OCI-LY7 (cell line): ENCODE measurements at regions not wholly inside any gene's neighbourhood (a gene's known extent, or its start where the extent isn't known, plus 50 kb on each side); places are given as distances from the start of the nearest gene placed in this dataset.

Source experiments
- BruUV-seq: library from RNA; stranded (reverse); fragments of 400-500 nt; replicated peaks from 2 replicates; lab custom pipeline; 2021; lab: Mats Ljungman, UMichigan
- CTCF ChIA-PET: fragments of 300-600 bp; sonication (Branson Sonifier 250); formaldehyde crosslinking; loops from one replicate; lab custom pipeline; 2022; ENCODE audit warnings: antibody characterized with exemption; ENCODE audit not compliant: unreplicated experiment; lab: Charles Lee
- POLR2A ChIA-PET: fragments of 300-600 bp; sonication (Branson Sonifier 250); formaldehyde crosslinking; loops from one replicate; lab custom pipeline; 2022; ENCODE audit warnings: antibody characterized with exemption; lab: Charles Lee
- DNase-seq: peaks from one replicate; pipeline ENCODE4 v3.0.0-alpha.2; 2015; ENCODE audit warnings: low spot score
- H2AFZ ChIP-seq: fragments of 200-600 bp; sonication (generic), shearing (Covaris generic); 2 replicates; pipeline ENCODE4 v1.6.1; 2014; ENCODE audit warnings: mild to moderate bottlenecking, antibody characterized with exemption, low read length, moderate library complexity
- H3K27ac ChIP-seq: fragments of 200-600 bp; sonication (generic); 2 replicates; pipeline ENCODE4 v1.5.1; 2014; ENCODE audit warnings: mixed run types, low read depth, mild to moderate bottlenecking, moderate library complexity, low read length, inconsistent platforms; ENCODE audit not compliant: poor library complexity, severe bottlenecking
- H3K36me3 ChIP-seq: fragments of 200-600 bp; sonication (generic); 2 replicates; pipeline ENCODE4 v1.6.1; 2014; ENCODE audit warnings: mild to moderate bottlenecking, antibody characterized with exemption, low read length, moderate library complexity, mixed read lengths; ENCODE audit not compliant: insufficient read depth
- H3K4me1 ChIP-seq: fragments of 200-600 bp; sonication (generic); 2 replicates; pipeline ENCODE4 v1.5.1; 2014; ENCODE audit warnings: mild to moderate bottlenecking, low read length; ENCODE audit not compliant: insufficient read depth, poor library complexity, severe bottlenecking
- H3K4me2 ChIP-seq: fragments of 200-600 bp; sonication (generic); 2 replicates; pipeline ENCODE4 v1.6.1; 2014; ENCODE audit warnings: mild to moderate bottlenecking, low read length
- H3K4me3 ChIP-seq: fragments of 200-600 bp; sonication (generic); 2 replicates; pipeline ENCODE4 v1.5.1; 2014; ENCODE audit warnings: mild to moderate bottlenecking, low read depth, low read length; ENCODE audit not compliant: poor library complexity, severe bottlenecking
- H3K79me2 ChIP-seq: fragments of 200-600 bp; sonication (generic); 2 replicates; pipeline ENCODE4 v1.6.1; 2016; ENCODE audit warnings: low read depth, mild to moderate bottlenecking, low read length, moderate library complexity, mixed read lengths; ENCODE audit not compliant: insufficient read depth
- H3K9me2 ChIP-seq: fragments of 200-600 bp; sonication (generic); 2 replicates; pipeline ENCODE4 v1.6.1; 2016; ENCODE audit warnings: mild to moderate bottlenecking, low read length, mixed read lengths; ENCODE audit not compliant: insufficient read depth
- H3K9me3 ChIP-seq: fragments of 200-600 bp; sonication (generic); 2 replicates; pipeline ENCODE4 v1.6.1; 2014; ENCODE audit warnings: mild to moderate bottlenecking, mixed run types, low read length, mixed read lengths
- H4K20me1 ChIP-seq: fragments of 200-600 bp; sonication (generic); 2 replicates; pipeline ENCODE4 v1.6.1; 2014; ENCODE audit warnings: mild to moderate bottlenecking, antibody characterized with exemption, low read length, moderate library complexity, mixed read lengths; ENCODE audit not compliant: insufficient read depth
- EZH2phosphoT487 ChIP-seq: fragments of 200-600 bp; sonication (generic); IDR thresholded peaks from 2 replicates; pipeline ENCODE4 v1.6.1; 2018; ENCODE audit warnings: low read depth, borderline replicate concordance, mild to moderate bottlenecking, mixed run types, antibody characterized with exemption, low read length, moderate library complexity, mixed read lengths
- intact Hi-C: fragments of 100-400 bp; cut with micrococcal nuclease; formaldehyde crosslinking; loops from one replicate; pipeline ENCODE4 v1.10.0; 2022; ENCODE audit not compliant: unreplicated experiment
- TF ChIP-seq, protein P1 (sequence below): fragments of 200-600 bp; sonication (generic); conservative IDR thresholded peaks from 2 replicates; pipeline ENCODE4 v1.5.1; 2014; ENCODE audit warnings: mild to moderate bottlenecking, antibody characterized with exemption, low read length, moderate library complexity, mixed read lengths

- no peak overlapping the region for H3K27ac ChIP-seq
- no peak overlapping the region for H3K4me3 ChIP-seq
- H2AFZ ChIP-seq = no peak overlapping the region
- H3K4me2 ChIP-seq = no peak overlapping the region
- intact Hi-C loops = no loop called here
- ChIA-PET CTCF (no interaction called here), POLR2A (interaction anchor here (0.8 kb wide), 1 partner anchor 72 kb away, joined by 3 read pairs; no protein-coding TSS in a partner anchor)
- no peaks in the 10 kb centered on the region for H3K36me3 ChIP-seq
- no peak for DNase-seq
- no TSS peak for BruUV-seq
- H3K9me3 ChIP-seq = no peaks in the 10 kb centered on the region
- no peaks in the 10 kb centered on the region for H3K4me1 ChIP-seq
- H3K79me2 ChIP-seq = no peaks in the 10 kb centered on the region
- H4K20me1 ChIP-seq = no peaks in the 10 kb centered on the region
- H3K9me2 ChIP-seq = no peaks in the 10 kb centered on the region
- TF ChIP-seq, protein P1, sequence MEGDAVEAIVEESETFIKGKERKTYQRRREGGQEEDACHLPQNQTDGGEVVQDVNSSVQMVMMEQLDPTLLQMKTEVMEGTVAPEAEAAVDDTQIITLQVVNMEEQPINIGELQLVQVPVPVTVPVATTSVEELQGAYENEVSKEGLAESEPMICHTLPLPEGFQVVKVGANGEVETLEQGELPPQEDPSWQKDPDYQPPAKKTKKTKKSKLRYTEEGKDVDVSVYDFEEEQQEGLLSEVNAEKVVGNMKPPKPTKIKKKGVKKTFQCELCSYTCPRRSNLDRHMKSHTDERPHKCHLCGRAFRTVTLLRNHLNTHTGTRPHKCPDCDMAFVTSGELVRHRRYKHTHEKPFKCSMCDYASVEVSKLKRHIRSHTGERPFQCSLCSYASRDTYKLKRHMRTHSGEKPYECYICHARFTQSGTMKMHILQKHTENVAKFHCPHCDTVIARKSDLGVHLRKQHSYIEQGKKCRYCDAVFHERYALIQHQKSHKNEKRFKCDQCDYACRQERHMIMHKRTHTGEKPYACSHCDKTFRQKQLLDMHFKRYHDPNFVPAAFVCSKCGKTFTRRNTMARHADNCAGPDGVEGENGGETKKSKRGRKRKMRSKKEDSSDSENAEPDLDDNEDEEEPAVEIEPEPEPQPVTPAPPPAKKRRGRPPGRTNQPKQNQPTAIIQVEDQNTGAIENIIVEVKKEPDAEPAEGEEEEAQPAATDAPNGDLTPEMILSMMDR = no peak
- TF ChIP-seq EZH2phosphoT487 = no peak
These were observed 184.5 kb downstream of the IRF8 start for GRCh38 chr16:86083382-86084002.

DNA sequence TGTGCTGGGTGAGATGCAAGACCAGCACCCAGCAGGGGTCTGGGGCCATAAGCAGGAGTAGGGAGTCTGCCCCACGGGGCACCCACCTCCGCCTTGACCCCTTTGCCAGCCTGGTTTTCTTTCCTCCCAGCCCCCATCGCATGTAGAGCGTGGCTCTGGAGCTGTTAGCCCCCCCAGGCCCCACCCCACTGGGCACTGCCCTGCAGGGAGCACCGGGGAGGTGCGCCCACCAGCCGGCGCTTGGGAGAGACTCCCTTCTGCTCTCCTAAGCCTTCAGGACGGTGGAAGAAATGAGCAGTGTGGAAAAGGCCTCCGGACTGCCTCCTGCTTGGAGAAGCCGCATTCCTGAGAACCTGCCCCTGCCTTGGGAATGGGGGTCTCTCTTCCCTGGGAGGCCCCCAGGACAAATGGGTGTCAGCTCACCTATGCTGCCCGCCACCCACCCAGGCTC, 186.2 kb downstream of the IRF8 start:
- Histone ChIP-seq H3K27ac (no peak overlapping the region), H3K9me2 (no peaks in the 10 kb centered on the region), H4K20me1 (no peaks in the 10 kb centered on the region), H3K4me2 (no peak overlapping the region), H3K79me2 (no peaks in the 10 kb centered on the region), H3K36me3 (no peaks in the 10 kb centered on the region), H3K9me3 (no peaks in the 10 kb centered on the region), H2AFZ (no peak overlapping the region), H3K4me3 (no peak overlapping the region), H3K4me1 (no peaks in the 10 kb centered on the region)
- ChIA-PET POLR2A (no interaction called here), CTCF (no interaction called here)
- no peak for DNase-seq
- no TSS peak for BruUV-seq
- TF ChIP-seq EZH2phosphoT487 = no peak
- TF ChIP-seq, protein P1 = no peak
- intact Hi-C loops = no loop called here

GRCh38 chr16:86085795-86086194, 186.8 kb downstream of the IRF8 start:
- Histone ChIP-seq H4K20me1 (no peaks in the 10 kb centered on the region), H3K4me2 (no peak overlapping the region), H3K27ac (no peak overlapping the region), H3K4me1 (no peaks in the 10 kb centered on the region), H3K4me3 (no peak overlapping the region), H3K9me2 (no peaks in the 10 kb centered on the region), H3K79me2 (no peaks in the 10 kb centered on the region), H2AFZ (no peak overlapping the region), H3K36me3 (no peaks in the 10 kb centered on the region), H3K9me3 (no peaks in the 10 kb centered on the region)
- TF ChIP-seq, protein P1 = no peak
- no peak for TF ChIP-seq EZH2phosphoT487
- ChIA-PET CTCF (no interaction called here), POLR2A (no interaction called here)
- no TSS peak for BruUV-seq
- DNase-seq = no peak
- intact Hi-C loops = no loop called here
